K562 (cell line): ENCODE measurements at regions not wholly inside any gene's neighbourhood (a gene's known extent, or its start where the extent isn't known, plus 50 kb on each side); places are given as distances from the start of the nearest gene placed in this dataset.

Experiments
- ARID1B ChIP-seq: fragments of 450-650 bp; IDR thresholded peaks from 2 replicates; pipeline ENCODE4 v1.6.1; 2016; ENCODE audit warnings: antibody characterized with exemption, mild to moderate bottlenecking, inconsistent platforms
- BRF1 ChIP-seq: IDR thresholded peaks from 3 replicates; pipeline ENCODE4 v1.6.1; 2011; ENCODE audit warnings: borderline replicate concordance, mild to moderate bottlenecking; ENCODE audit not compliant: insufficient read length; ENCODE audit errors: extremely low read depth
- CBFA2T3 ChIP-seq: fragments of 450-650 bp; IDR thresholded peaks from 2 replicates; pipeline ENCODE4 v1.6.1; 2017
- CCAR2 ChIP-seq: fragments of 200-400 bp; formaldehyde crosslinking; IDR thresholded peaks from 2 replicates; pipeline ENCODE4 v1.6.1; 2017; ENCODE audit warnings: mild to moderate bottlenecking, low read depth, low read length
- HDAC3 ChIP-seq: fragments of 450-650 bp; IDR thresholded peaks from 2 replicates; pipeline ENCODE4 v1.6.1; 2018; ENCODE audit warnings: borderline replicate concordance, mild to moderate bottlenecking, moderate library complexity; ENCODE audit not compliant: partially characterized antibody
- HEY1 ChIP-seq: fragments of 250-450 bp; sonication (Bioruptor Pico); IDR thresholded peaks from 2 replicates; pipeline ENCODE4 v1.5.0; 2020; ENCODE audit warnings: mild to moderate bottlenecking, moderate library complexity, borderline replicate concordance
- MAZ ChIP-seq, 2 experiments: fragments of 450-650 bp in 1 of 2; sonication (generic) in 1 of 2; formaldehyde crosslinking; IDR thresholded peaks in 1 of 2; conservative IDR thresholded peaks in 1 of 2; 2 replicates each; pipeline versions ENCODE4 v1.4.0 to v1.5.0; 2020; ENCODE audit warnings: mild to moderate bottlenecking in 1 of 2, missing genetic modification reagents in 1 of 2
- MED1 ChIP-seq: sonication (generic); formaldehyde crosslinking; IDR thresholded peaks from 2 replicates; pipeline ENCODE4 v1.8.1; 2023; ENCODE audit warnings: missing genetic modification reagents, borderline replicate concordance
- MXI1 ChIP-seq: IDR thresholded peaks from 2 replicates; pipeline ENCODE4 v1.6.1; 2011; ENCODE audit warnings: low read depth, mild to moderate bottlenecking, improper control_type of control experiment, low read length
- MYNN ChIP-seq, 2 experiments: sonication (generic); formaldehyde crosslinking in 1 of 2; IDR thresholded peaks; 2 replicates each; pipeline versions ENCODE4 v1.5.0 to v1.6.1; 2016 to 2020; ENCODE audit warnings: antibody characterized with exemption in 1 of 2, missing genetic modification reagents in 1 of 2
- NFE2 ChIP-seq: IDR thresholded peaks from 2 replicates; pipeline ENCODE4 v1.6.1; 2014; ENCODE audit warnings: antibody characterized with exemption, low read depth
- RUNX1 ChIP-seq: sonication (generic); IDR thresholded peaks from 2 replicates; pipeline ENCODE4 v1.6.1; 2016; ENCODE audit warnings: antibody characterized with exemption, low read depth
- STAT5B ChIP-seq: fragments of 250-450 bp; sonication (Bioruptor Pico); IDR thresholded peaks from 2 replicates; pipeline ENCODE4 v1.8.0; 2021; ENCODE audit warnings: mild to moderate bottlenecking, inconsistent platforms
- TAF15 ChIP-seq: fragments of 200-400 bp; formaldehyde crosslinking; IDR thresholded peaks from 2 replicates; pipeline ENCODE4 v1.6.1; 2017; ENCODE audit warnings: mild to moderate bottlenecking, low read depth, low read length, moderate library complexity
- ZNF354B ChIP-seq: fragments of 250-450 bp; sonication (Bioruptor Pico); IDR thresholded peaks from 2 replicates; pipeline ENCODE4 v1.4.0; 2020
- TF ChIP-seq, protein P1 (sequence below): fragments of 450-650 bp; IDR thresholded peaks from 2 replicates; pipeline ENCODE4 v1.7.1; 2018; ENCODE audit warnings: mild to moderate bottlenecking, low read depth; ENCODE audit not compliant: partially characterized antibody
- TF ChIP-seq, protein P2 (sequence below), 2 experiments: IDR thresholded peaks; 2 replicates each; pipeline ENCODE4 v1.6.1; 2012; ENCODE audit warnings: improper control_type of control experiment in 2 of 2, low read depth in 2 of 2, low read length in 2 of 2, borderline replicate concordance in 1 of 2
- TF ChIP-seq, protein P3 (sequence below), 2 experiments: IDR thresholded peaks in 1 of 2; conservative IDR thresholded peaks in 1 of 2; 2 replicates each; pipeline ENCODE4 v1.6.1; 2016; ENCODE audit warnings: low read depth in 2 of 2, mild to moderate bottlenecking in 1 of 2, missing compliant biosample characterization in 1 of 2, missing genetic modification characterization in 1 of 2, moderate library complexity in 1 of 2

DNA sequence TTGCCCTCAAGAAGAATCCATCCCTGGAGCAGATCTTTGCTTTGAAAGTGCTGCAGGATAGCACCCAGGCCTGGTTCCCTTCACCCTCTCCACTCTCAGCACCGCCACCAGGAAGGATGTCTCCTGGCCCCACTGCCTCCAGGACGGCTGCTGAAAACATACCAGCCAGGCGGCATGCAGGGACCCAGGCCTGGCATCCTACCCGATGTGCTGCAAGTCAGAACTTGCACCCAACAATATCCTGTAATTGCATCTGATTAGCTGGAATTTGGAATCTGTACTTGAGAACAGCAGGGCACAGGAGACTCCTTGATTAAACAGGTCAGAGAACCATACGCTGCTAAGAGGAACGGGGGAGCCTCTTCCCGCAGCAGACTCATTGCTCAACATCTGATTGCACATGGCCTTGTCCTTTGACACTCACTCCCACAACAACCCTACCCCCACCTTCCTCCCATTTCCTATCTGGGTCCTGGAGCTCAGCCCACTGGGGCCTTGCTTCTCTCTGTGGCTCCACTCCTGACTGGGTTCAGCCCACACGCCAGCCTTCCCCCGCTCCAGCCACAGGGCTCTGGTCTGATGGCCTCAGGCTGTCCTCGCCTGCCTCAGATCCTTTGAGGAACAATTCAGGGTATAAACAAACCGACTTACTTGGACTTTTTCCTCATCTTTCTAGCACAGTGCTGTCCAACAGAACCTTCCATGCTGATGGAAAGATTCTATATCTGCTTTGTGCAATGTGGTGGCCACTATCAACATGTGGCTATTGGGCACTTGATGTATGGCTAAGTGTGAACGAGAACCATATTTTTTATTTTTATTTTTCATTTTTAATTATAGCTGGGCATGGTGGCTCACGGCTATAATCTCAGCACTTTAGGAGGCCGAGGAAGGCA lies 78.0 kb downstream of the FGD2 start (continued):
- no peak for TF ChIP-seq MXI1
- peak; percentile 53; the same call in 1 of the 2 replicates for TF ChIP-seq HEY1
- TF ChIP-seq ZNF354B (CRISPR knock-in tag): no peak
- no peak for TF ChIP-seq TAF15
- TF ChIP-seq RUNX1: peak; percentile 85; the same call in 1 of the 2 replicates
- TF ChIP-seq CCAR2: 0 out of 2 replicates have a peak, but pooled peaks have one; percentile 82
- no peak for TF ChIP-seq BRF1
- peak; percentile 89 for TF ChIP-seq CBFA2T3
- no peak for TF ChIP-seq STAT5B
- peak; percentile 64; the same call in 1 of the 2 replicates for TF ChIP-seq NFE2
- TF ChIP-seq MED1 (CRISPR knock-in tag): no peak
- TF ChIP-seq, protein P1, sequence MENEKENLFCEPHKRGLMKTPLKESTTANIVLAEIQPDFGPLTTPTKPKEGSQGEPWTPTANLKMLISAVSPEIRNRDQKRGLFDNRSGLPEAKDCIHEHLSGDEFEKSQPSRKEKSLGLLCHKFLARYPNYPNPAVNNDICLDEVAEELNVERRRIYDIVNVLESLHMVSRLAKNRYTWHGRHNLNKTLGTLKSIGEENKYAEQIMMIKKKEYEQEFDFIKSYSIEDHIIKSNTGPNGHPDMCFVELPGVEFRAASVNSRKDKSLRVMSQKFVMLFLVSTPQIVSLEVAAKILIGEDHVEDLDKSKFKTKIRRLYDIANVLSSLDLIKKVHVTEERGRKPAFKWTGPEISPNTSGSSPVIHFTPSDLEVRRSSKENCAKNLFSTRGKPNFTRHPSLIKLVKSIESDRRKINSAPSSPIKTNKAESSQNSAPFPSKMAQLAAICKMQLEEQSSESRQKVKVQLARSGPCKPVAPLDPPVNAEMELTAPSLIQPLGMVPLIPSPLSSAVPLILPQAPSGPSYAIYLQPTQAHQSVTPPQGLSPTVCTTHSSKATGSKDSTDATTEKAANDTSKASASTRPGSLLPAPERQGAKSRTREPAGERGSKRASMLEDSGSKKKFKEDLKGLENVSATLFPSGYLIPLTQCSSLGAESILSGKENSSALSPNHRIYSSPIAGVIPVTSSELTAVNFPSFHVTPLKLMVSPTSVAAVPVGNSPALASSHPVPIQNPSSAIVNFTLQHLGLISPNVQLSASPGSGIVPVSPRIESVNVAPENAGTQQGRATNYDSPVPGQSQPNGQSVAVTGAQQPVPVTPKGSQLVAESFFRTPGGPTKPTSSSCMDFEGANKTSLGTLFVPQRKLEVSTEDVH: peak; percentile 74
- TF ChIP-seq ARID1B: peak; percentile 92
- TF ChIP-seq, protein P2, sequence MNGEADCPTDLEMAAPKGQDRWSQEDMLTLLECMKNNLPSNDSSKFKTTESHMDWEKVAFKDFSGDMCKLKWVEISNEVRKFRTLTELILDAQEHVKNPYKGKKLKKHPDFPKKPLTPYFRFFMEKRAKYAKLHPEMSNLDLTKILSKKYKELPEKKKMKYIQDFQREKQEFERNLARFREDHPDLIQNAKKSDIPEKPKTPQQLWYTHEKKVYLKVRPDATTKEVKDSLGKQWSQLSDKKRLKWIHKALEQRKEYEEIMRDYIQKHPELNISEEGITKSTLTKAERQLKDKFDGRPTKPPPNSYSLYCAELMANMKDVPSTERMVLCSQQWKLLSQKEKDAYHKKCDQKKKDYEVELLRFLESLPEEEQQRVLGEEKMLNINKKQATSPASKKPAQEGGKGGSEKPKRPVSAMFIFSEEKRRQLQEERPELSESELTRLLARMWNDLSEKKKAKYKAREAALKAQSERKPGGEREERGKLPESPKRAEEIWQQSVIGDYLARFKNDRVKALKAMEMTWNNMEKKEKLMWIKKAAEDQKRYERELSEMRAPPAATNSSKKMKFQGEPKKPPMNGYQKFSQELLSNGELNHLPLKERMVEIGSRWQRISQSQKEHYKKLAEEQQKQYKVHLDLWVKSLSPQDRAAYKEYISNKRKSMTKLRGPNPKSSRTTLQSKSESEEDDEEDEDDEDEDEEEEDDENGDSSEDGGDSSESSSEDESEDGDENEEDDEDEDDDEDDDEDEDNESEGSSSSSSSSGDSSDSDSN (IDR thresholded peaks at IDR 0.05; ENCODE audit: borderline replicate concordance in 1 of 2, low read depth in 2 of 2, low read length in 2 of 2): peak; percentile 58 to 93; a peak in 2 of 4 replicates
- TF ChIP-seq HDAC3: peak; percentile 87
- TF ChIP-seq MAZ (CRISPR knock-in tag; conservative IDR thresholded peaks at IDR 0.05 in 1 of 2, IDR thresholded peaks at IDR 0.05 in 1 of 2): peak; percentile 93 to 96
- TF ChIP-seq, protein P3, sequence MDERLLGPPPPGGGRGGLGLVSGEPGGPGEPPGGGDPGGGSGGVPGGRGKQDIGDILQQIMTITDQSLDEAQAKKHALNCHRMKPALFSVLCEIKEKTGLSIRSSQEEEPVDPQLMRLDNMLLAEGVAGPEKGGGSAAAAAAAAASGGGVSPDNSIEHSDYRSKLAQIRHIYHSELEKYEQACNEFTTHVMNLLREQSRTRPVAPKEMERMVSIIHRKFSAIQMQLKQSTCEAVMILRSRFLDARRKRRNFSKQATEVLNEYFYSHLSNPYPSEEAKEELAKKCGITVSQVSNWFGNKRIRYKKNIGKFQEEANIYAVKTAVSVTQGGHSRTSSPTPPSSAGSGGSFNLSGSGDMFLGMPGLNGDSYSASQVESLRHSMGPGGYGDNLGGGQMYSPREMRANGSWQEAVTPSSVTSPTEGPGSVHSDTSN (CRISPR knock-in tag; IDR thresholded peaks at IDR 0.05; ENCODE audit: low read depth): no peak
- TF ChIP-seq, protein P3 (tag; conservative IDR thresholded peaks at IDR 0.05; ENCODE audit: low read depth): peak; percentile 25; the same call in 1 of the 2 replicates
- TF ChIP-seq MYNN (IDR thresholded peaks at IDR 0.05): peak; percentile 83
- TF ChIP-seq MYNN (CRISPR knock-in tag; IDR thresholded peaks at IDR 0.05): no peak
